B cell (primary cell): ENCODE measurements at regions not wholly inside any gene's neighbourhood (a gene's known extent, or its start where the extent isn't known, plus 50 kb on each side); places are given as distances from the start of the nearest gene placed in this dataset.

ENCODE experiments used
- ATAC-seq: fragments of 200-7000 bp; cut with Tn5 transposase; one replicate; pipeline ENCODE4 v1.10.0; 2021; ENCODE audit warnings: low read depth, mild to moderate bottlenecking, moderate number of reproducible peaks, moderate library complexity
- CTCF ChIA-PET: fragments of 350-600 bp; sonication (Branson Sonifier 250); formaldehyde crosslinking; loops from one replicate; lab custom pipeline; 2021; ENCODE audit warnings: antibody characterized with exemption, inconsistent platforms; lab: Charles Lee
- POLR2A ChIA-PET: fragments of 350-600 bp; sonication (Branson Sonifier 250); formaldehyde crosslinking; loops from one replicate; lab custom pipeline; 2021; ENCODE audit warnings: antibody characterized with exemption; lab: Charles Lee
- DNase-seq: peaks from one replicate; pipeline ENCODE4 v3.0.0; 2013
- H2AFZ ChIP-seq: 2 replicates; pipeline ENCODE4 v1.6.1; 2012; ENCODE audit warnings: mild to moderate bottlenecking, low read depth, low read length; ENCODE audit not compliant: insufficient read depth, poor library complexity, severe bottlenecking
- H3K27ac ChIP-seq, 2 donors: 1 replicate in 1 of 2; 2 replicates in 1 of 2; pipeline ENCODE4 v1.5.1; 2012 to 2013; ENCODE audit warnings: low read length in 2 of 2, mild to moderate bottlenecking in 2 of 2, moderate library complexity in 1 of 2
- H3K27me3 ChIP-seq, 4 experiments: fragments of 200-600 bp in 1 of 4; sonication (generic) in 1 of 4; replicated peaks in 1 of 4; 1 replicate in 2 of 4; 2 replicates in 2 of 4; pipeline versions ENCODE4 v1.6.1 to v1.7.0; 2013 to 2016; ENCODE audit warnings: low read length in 3 of 4, mild to moderate bottlenecking in 2 of 4, mixed read lengths in 1 of 4, moderate library complexity in 1 of 4; ENCODE audit not compliant: insufficient read depth in 4 of 4, control insufficient read depth in 3 of 4; ENCODE audit errors: control extremely low read depth in 1 of 4
- H3K36me3 ChIP-seq, 2 experiments: replicated peaks in 1 of 2; 1 replicate in 1 of 2; 2 replicates in 1 of 2; pipeline versions ENCODE4 v1.6.1 to v1.7.1; 2013; ENCODE audit warnings: low read length in 1 of 2; ENCODE audit not compliant: insufficient read depth in 2 of 2, control insufficient read depth in 1 of 2; ENCODE audit errors: control extremely low read depth in 1 of 2, extremely low read depth in 1 of 2
- H3K4me1 ChIP-seq, 2 donors: fragments of 200-600 bp in 1 of 2; sonication (generic) in 1 of 2; 1 replicate in 1 of 2; 2 replicates in 1 of 2; pipeline versions ENCODE4 v1.5.1 to v1.6.1; 2013 to 2017; ENCODE audit warnings: low read length in 2 of 2; ENCODE audit not compliant: control insufficient read depth in 2 of 2, insufficient read depth in 2 of 2
- H3K4me2 ChIP-seq: replicated peaks from 2 replicates; pipeline ENCODE3; 2012; ENCODE audit warnings: mild to moderate bottlenecking, low read depth, low read length; ENCODE audit not compliant: poor library complexity, severe bottlenecking
- H3K4me3 ChIP-seq, 5 experiments: fragments of 200-600 bp in 1 of 5; sonication (generic) in 1 of 5; 1 replicate in 3 of 5; 2 replicates in 2 of 5; pipeline versions ENCODE4 v1.5.1 to v1.7.0; 2011 to 2016; ENCODE audit warnings: low read length in 4 of 5, mild to moderate bottlenecking in 4 of 5, low read depth in 2 of 5, control low read depth in 1 of 5, moderate library complexity in 1 of 5; ENCODE audit not compliant: insufficient read depth in 1 of 5; ENCODE audit errors: control extremely low read depth in 1 of 5, extremely low read depth in 1 of 5
- H3K79me2 ChIP-seq: fragments of 200-600 bp; sonication (generic); one replicate; pipeline ENCODE4 v1.6.0; 2016; ENCODE audit warnings: low read length; ENCODE audit not compliant: control insufficient read depth, insufficient read depth
- H3K9ac ChIP-seq: fragments of 200-600 bp; sonication (generic); 2 replicates; pipeline ENCODE4 v1.6.1; 2017; ENCODE audit warnings: mild to moderate bottlenecking, low read length, moderate library complexity
- H3K9me3 ChIP-seq, 3 donors: one replicate each; pipeline versions ENCODE4 v1.6.1 to v1.7.1; 2013; ENCODE audit warnings: low read length in 2 of 3; ENCODE audit not compliant: control insufficient read depth in 2 of 3, insufficient read depth in 1 of 3; ENCODE audit errors: control extremely low read depth in 1 of 3
- H4K20me1 ChIP-seq: 2 replicates; pipeline ENCODE4 v1.6.0; 2012; ENCODE audit warnings: mild to moderate bottlenecking, low read length; ENCODE audit not compliant: insufficient read depth, control insufficient read depth, poor library complexity, severe bottlenecking
- H3K27ac Mint-ChIP-seq: one replicate; pipeline ENCODE4 v1.8.0; 2021; ENCODE audit warnings: mixed read lengths
- H3K27me3 Mint-ChIP-seq: one replicate; pipeline ENCODE4 v1.8.0; 2021; ENCODE audit warnings: mixed read lengths
- H3K4me1 Mint-ChIP-seq: one replicate; pipeline ENCODE4 v1.8.0; 2021; ENCODE audit warnings: mixed read lengths
- H3K4me3 Mint-ChIP-seq: one replicate; pipeline ENCODE4 v1.8.0; 2021; ENCODE audit warnings: mixed read lengths
- H3K9me3 Mint-ChIP-seq: one replicate; pipeline ENCODE4 v1.8.0; 2022; ENCODE audit warnings: mixed read lengths; ENCODE audit not compliant: insufficient read depth
- EZH2 ChIP-seq: IDR thresholded peaks from 2 replicates; pipeline ENCODE4 v1.6.1; 2012; ENCODE audit warnings: borderline replicate concordance, low read depth, mild to moderate bottlenecking, moderate library complexity, low read length; ENCODE audit not compliant: insufficient read depth, poor library complexity, severe bottlenecking
- WGBS: methylation state at CpG from one replicate; pipeline ENCODE4 v1.1.5; 2013; ENCODE audit warnings: missing lambda C conversion rate; ENCODE audit not compliant: insufficient coverage; 5-methylcytosine and 5-hydroxymethylcytosine counted together
- intact Hi-C: fragments of 100-400 bp; cut with micrococcal nuclease; formaldehyde crosslinking; loops from one replicate; pipeline ENCODE4 v1.10.0; 2022
- TF ChIP-seq, protein P1 (sequence below): fragments of 200-600 bp; IDR thresholded peaks from one replicate; pipeline ENCODE4 v1.8.0; 2022; ENCODE audit warnings: antibody characterized with exemption, mild to moderate bottlenecking

DNA sequence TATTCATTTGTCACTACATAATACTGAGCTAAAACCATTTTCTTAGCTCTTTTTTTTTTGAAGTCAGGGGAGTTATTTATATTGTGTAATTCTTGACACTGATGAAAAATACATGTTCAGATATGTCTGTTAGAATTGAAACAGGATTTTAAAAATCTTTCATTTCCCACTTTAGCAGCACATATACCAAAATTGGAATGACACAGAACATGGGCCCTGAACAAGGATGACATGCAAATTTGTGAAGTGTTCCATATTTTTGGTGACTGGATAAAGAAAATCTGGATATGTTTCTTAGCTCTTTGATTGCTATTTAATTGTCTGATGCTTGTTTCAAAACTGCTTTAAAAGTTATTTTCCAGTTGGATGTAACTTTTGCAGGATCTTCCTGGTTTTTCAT lies 1963.9 kb upstream of the LRRTM1 start:
- Histone ChIP-seq H3K27me3 (no peaks in the 10 kb centered on the region), H3K36me3 (no peaks in the 10 kb centered on the region), H2AFZ (no peak overlapping the region), H3K9ac (no peak overlapping the region), H4K20me1 (no peaks in the 10 kb centered on the region), H3K4me1 (no peaks in the 10 kb centered on the region), H3K27ac (no peak overlapping the region), H3K4me2 (no peak overlapping the region), H3K9me3 (no peaks in the 10 kb centered on the region), H3K79me2 (no peaks in the 10 kb centered on the region), H3K4me3 (no peak overlapping the region)
- intact Hi-C loops: no loop called here
- ChIA-PET POLR2A (no interaction called here), CTCF (no interaction called here)
- Mint-ChIP-seq H3K4me3 (no peak overlapping the region), H3K27ac (no peak overlapping the region), H3K4me1 (no peaks in the 10 kb centered on the region), H3K27me3 (no peaks in the 10 kb centered on the region), H3K9me3 (no peaks in the 10 kb centered on the region)
- no peak for TF ChIP-seq EZH2
- TF ChIP-seq, protein P1, sequence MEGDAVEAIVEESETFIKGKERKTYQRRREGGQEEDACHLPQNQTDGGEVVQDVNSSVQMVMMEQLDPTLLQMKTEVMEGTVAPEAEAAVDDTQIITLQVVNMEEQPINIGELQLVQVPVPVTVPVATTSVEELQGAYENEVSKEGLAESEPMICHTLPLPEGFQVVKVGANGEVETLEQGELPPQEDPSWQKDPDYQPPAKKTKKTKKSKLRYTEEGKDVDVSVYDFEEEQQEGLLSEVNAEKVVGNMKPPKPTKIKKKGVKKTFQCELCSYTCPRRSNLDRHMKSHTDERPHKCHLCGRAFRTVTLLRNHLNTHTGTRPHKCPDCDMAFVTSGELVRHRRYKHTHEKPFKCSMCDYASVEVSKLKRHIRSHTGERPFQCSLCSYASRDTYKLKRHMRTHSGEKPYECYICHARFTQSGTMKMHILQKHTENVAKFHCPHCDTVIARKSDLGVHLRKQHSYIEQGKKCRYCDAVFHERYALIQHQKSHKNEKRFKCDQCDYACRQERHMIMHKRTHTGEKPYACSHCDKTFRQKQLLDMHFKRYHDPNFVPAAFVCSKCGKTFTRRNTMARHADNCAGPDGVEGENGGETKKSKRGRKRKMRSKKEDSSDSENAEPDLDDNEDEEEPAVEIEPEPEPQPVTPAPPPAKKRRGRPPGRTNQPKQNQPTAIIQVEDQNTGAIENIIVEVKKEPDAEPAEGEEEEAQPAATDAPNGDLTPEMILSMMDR: no peak
- DNase-seq: no peak
- no peak for ATAC-seq

DNA sequence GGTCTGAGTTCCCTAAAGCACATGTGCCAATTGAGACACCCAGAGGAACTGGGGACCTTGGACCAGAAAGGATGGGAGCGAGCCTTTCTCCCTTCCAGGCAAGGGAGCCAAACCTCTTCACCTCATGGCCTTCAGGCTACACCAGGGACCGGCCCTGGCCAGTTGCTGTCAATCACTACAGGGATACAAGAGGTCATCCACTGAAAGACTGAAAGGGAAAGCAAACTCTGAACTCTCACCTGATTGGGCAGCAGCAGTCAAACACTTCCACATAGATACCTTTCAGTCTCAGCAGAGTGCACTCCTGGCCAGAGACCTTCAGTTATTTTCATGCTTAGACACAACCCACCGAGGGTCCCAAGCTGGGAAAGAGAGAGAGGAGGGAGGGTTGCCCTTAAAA lies 1956.0 kb upstream of the LRRTM1 start:
- no peak for ATAC-seq
- H3K79me2 ChIP-seq: no peaks in the 10 kb centered on the region
- H3K27ac ChIP-seq: no peak overlapping the region
- WGBS: 94% methylated on average over 3 of the region's 3 CpGs
- H3K9me3 ChIP-seq: peaks cover 0 to 25% (median 0%) of the 10 kb centered on the region in 3 donors
- Mint-ChIP-seq H3K4me1 (no peaks in the 10 kb centered on the region), H3K27me3 (no peaks in the 10 kb centered on the region), H3K9me3 (peaks cover 5% of the 10 kb centered on the region), H3K27ac (no peak overlapping the region), H3K4me3 (no peak overlapping the region)
- ChIA-PET CTCF (no interaction called here), POLR2A (no interaction called here)
- intact Hi-C loops: no loop called here
- no peak overlapping the region for H2AFZ ChIP-seq
- H3K4me1 ChIP-seq: no peaks in the 10 kb centered on the region
- DNase-seq: no peak
- H3K4me2 ChIP-seq: no peak overlapping the region
- no peak for TF ChIP-seq EZH2
- TF ChIP-seq, protein P1: no peak
- no peak overlapping the region for H3K9ac ChIP-seq
- no peaks in the 10 kb centered on the region for H3K36me3 ChIP-seq
- H3K4me3 ChIP-seq: no peak overlapping the region
- H4K20me1 ChIP-seq: no peaks in the 10 kb centered on the region
- no peaks in the 10 kb centered on the region for H3K27me3 ChIP-seq
